ENCODE measurements at regions not wholly inside any gene's neighbourhood (a gene's known extent, or its start where the extent isn't known, plus 50 kb on each side); places are given as distances from the start of the nearest gene placed in this dataset.
A peak's percentile ranks its signal among the peaks of the same experiment; 100 is the strongest.

GRCh38 chr2:236949089-236949905 is 136.4 kb upstream of the COPS8 start:
- no peak for DNase-seq (ENCODE audit: low read depth in 2 of 2)

GRCh38 chr2:236951830-236952475 is 133.7 kb upstream of the COPS8 start:
- DNase-seq (ENCODE audit: low read depth in 2 of 2) = no peak

- no peak for DNase-seq (ENCODE audit: low read depth in 2 of 2)
Observed at GRCh38 chr2:236954641-236955040, 131.0 kb upstream of the COPS8 start.

GRCh38 chr2:236955521-236956030 is 130.1 kb upstream of the COPS8 start:
- no peak for DNase-seq (ENCODE audit: low read depth in 2 of 2)

GRCh38 chr2:236956031-236956618 is 129.6 kb upstream of the COPS8 start:
- no peak for DNase-seq (ENCODE audit: low read depth in 2 of 2)

- no peak for DNase-seq (ENCODE audit: low read depth in 2 of 2)
Observed at GRCh38 chr2:236956641-236957040, 129.0 kb upstream of the COPS8 start.

- no peak for DNase-seq (ENCODE audit: low read depth in 2 of 2)
Observed at GRCh38 chr2:236959036-236959435, 126.7 kb upstream of the COPS8 start.

GRCh38 chr2:236959876-236960275 is 125.8 kb upstream of the COPS8 start:
- DNase-seq (ENCODE audit: low read depth in 2 of 2) = no peak

GRCh38 chr2:236960531-236960930 is 125.2 kb upstream of the COPS8 start:
- DNase-seq (ENCODE audit: low read depth in 2 of 2) = no peak

GRCh38 chr2:236962816-236963215 is 122.9 kb upstream of the COPS8 start:
- no peak for DNase-seq (ENCODE audit: low read depth in 2 of 2)

GRCh38 chr2:236963631-236964182 is 122.0 kb upstream of the COPS8 start:
- DNase-seq (ENCODE audit: low read depth in 2 of 2) = no peak

GRCh38 chr2:236964291-236964690 is 121.4 kb upstream of the COPS8 start:
- no peak for DNase-seq (ENCODE audit: low read depth in 2 of 2)

GRCh38 chr2:236965021-236965840 is 120.5 kb upstream of the COPS8 start:
- DNase-seq (ENCODE audit: low read depth in 2 of 2) = no peak

- DNase-seq (ENCODE audit: low read depth in 2 of 2) = no peak
Observed at GRCh38 chr2:236965841-236966096, 119.9 kb upstream of the COPS8 start.

- no peak for DNase-seq (ENCODE audit: low read depth in 2 of 2)
Observed at GRCh38 chr2:236967499-236967783, 118.2 kb upstream of the COPS8 start.

- DNase-seq (ENCODE audit: low read depth in 2 of 2) = no peak
Observed at GRCh38 chr2:236968101-236968879, 117.4 kb upstream of the COPS8 start.

GRCh38 chr2:236968880-236969534 is 116.7 kb upstream of the COPS8 start:
- no peak for DNase-seq (ENCODE audit: low read depth in 2 of 2)

- no peak for DNase-seq (ENCODE audit: low read depth in 2 of 2)
Observed at GRCh38 chr2:236969767-236970655, 115.7 kb upstream of the COPS8 start.

GRCh38 chr2:236970656-236971010 is 115.1 kb upstream of the COPS8 start:
- peak in 1 of 2 experiments; percentile 36 for DNase-seq (ENCODE audit: low read depth in 2 of 2)

Measured in fibroblast of skin of left biceps (primary cell).